ENCODE measurements at regions not wholly inside any gene's neighbourhood (a gene's known extent, or its start where the extent isn't known, plus 50 kb on each side); places are given as distances from the start of the nearest gene placed in this dataset.

DNA sequence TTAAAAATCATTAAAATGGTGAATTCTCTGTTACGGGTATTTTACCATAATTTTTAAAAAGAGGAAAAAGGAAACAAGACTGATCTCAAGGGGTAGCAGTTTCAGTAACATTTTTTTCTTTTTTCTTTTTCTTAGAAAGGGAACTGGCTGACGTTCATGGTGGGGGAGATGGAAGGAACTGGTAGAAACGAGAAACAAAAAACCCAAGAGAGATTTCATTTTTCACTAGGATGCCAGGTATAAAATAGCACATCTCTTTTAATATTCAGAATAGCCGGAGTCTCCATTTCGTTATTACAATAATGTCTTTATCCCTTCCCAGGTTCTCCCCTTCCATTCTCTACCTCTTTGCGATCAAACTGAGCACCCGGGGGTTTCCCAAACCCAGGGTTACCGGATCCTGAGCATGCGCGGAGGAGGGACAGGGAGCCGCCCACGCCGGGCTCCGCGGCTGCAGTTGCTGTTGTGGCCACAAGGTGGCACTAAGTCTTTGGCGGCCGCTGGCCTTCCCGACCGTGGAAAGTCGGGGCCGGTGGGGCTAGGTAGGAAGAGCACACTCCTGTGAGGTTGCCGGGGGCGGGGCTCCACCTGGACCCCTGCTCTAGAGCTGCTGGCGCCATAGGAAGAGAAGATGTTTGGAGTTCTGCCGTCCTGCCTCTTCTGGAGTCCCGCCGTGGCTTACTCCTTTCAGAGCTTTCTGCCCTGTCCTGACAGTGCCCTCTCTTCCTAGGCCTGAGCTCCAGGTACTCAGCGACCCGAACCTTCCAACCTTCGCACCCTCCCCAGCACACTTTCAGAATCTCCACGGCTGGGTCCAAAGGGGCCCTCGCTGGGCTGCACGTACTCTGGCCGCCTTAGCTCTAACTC is 146.8 kb downstream of the SH3BGRL2 start (continued):
- TF ChIP-seq, protein P1, sequence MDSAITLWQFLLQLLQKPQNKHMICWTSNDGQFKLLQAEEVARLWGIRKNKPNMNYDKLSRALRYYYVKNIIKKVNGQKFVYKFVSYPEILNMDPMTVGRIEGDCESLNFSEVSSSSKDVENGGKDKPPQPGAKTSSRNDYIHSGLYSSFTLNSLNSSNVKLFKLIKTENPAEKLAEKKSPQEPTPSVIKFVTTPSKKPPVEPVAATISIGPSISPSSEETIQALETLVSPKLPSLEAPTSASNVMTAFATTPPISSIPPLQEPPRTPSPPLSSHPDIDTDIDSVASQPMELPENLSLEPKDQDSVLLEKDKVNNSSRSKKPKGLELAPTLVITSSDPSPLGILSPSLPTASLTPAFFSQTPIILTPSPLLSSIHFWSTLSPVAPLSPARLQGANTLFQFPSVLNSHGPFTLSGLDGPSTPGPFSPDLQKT (CRISPR knock-in tag; IDR thresholded peaks at IDR 0.05; ENCODE audit: borderline replicate concordance), result no peak
- TF ChIP-seq, protein P2, sequence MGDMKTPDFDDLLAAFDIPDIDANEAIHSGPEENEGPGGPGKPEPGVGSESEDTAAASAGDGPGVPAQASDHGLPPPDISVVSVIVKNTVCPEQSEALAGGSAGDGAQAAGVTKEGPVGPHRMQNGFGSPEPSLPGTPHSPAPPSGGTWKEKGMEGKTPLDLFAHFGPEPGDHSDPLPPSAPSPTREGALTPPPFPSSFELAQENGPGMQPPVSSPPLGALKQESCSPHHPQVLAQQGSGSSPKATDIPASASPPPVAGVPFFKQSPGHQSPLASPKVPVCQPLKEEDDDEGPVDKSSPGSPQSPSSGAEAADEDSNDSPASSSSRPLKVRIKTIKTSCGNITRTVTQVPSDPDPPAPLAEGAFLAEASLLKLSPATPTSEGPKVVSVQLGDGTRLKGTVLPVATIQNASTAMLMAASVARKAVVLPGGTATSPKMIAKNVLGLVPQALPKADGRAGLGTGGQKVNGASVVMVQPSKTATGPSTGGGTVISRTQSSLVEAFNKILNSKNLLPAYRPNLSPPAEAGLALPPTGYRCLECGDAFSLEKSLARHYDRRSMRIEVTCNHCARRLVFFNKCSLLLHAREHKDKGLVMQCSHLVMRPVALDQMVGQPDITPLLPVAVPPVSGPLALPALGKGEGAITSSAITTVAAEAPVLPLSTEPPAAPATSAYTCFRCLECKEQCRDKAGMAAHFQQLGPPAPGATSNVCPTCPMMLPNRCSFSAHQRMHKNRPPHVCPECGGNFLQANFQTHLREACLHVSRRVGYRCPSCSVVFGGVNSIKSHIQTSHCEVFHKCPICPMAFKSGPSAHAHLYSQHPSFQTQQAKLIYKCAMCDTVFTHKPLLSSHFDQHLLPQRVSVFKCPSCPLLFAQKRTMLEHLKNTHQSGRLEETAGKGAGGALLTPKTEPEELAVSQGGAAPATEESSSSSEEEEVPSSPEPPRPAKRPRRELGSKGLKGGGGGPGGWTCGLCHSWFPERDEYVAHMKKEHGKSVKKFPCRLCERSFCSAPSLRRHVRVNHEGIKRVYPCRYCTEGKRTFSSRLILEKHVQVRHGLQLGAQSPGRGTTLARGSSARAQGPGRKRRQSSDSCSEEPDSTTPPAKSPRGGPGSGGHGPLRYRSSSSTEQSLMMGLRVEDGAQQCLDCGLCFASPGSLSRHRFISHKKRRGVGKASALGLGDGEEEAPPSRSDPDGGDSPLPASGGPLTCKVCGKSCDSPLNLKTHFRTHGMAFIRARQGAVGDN (CRISPR knock-in tag; IDR thresholded peaks at IDR 0.05), result peak; percentile 76
- TF ChIP-seq MIER3 (CRISPR knock-in tag; IDR thresholded peaks at IDR 0.05; ENCODE audit: borderline replicate concordance) (no peak), ZNF644 (CRISPR knock-in tag; IDR thresholded peaks at IDR 0.05; ENCODE audit: low read depth) (0 out of 2 replicates have a peak, but pooled peaks have one; percentile 43), KAT8 (CRISPR knock-in tag; IDR thresholded peaks at IDR 0.05) (peak; percentile 58), MTF2 (CRISPR knock-in tag; IDR thresholded peaks at IDR 0.05; ENCODE audit: borderline replicate concordance) (peak; percentile 63; the same call in 1 of the 2 replicates)
- TF ChIP-seq, protein P3, sequence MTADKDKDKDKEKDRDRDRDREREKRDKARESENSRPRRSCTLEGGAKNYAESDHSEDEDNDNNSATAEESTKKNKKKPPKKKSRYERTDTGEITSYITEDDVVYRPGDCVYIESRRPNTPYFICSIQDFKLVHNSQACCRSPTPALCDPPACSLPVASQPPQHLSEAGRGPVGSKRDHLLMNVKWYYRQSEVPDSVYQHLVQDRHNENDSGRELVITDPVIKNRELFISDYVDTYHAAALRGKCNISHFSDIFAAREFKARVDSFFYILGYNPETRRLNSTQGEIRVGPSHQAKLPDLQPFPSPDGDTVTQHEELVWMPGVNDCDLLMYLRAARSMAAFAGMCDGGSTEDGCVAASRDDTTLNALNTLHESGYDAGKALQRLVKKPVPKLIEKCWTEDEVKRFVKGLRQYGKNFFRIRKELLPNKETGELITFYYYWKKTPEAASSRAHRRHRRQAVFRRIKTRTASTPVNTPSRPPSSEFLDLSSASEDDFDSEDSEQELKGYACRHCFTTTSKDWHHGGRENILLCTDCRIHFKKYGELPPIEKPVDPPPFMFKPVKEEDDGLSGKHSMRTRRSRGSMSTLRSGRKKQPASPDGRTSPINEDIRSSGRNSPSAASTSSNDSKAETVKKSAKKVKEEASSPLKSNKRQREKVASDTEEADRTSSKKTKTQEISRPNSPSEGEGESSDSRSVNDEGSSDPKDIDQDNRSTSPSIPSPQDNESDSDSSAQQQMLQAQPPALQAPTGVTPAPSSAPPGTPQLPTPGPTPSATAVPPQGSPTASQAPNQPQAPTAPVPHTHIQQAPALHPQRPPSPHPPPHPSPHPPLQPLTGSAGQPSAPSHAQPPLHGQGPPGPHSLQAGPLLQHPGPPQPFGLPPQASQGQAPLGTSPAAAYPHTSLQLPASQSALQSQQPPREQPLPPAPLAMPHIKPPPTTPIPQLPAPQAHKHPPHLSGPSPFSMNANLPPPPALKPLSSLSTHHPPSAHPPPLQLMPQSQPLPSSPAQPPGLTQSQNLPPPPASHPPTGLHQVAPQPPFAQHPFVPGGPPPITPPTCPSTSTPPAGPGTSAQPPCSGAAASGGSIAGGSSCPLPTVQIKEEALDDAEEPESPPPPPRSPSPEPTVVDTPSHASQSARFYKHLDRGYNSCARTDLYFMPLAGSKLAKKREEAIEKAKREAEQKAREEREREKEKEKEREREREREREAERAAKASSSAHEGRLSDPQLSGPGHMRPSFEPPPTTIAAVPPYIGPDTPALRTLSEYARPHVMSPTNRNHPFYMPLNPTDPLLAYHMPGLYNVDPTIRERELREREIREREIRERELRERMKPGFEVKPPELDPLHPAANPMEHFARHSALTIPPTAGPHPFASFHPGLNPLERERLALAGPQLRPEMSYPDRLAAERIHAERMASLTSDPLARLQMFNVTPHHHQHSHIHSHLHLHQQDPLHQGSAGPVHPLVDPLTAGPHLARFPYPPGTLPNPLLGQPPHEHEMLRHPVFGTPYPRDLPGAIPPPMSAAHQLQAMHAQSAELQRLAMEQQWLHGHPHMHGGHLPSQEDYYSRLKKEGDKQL (CRISPR knock-in tag; IDR thresholded peaks at IDR 0.05; ENCODE audit: low read depth), result no peak
- TF ChIP-seq, protein P4, sequence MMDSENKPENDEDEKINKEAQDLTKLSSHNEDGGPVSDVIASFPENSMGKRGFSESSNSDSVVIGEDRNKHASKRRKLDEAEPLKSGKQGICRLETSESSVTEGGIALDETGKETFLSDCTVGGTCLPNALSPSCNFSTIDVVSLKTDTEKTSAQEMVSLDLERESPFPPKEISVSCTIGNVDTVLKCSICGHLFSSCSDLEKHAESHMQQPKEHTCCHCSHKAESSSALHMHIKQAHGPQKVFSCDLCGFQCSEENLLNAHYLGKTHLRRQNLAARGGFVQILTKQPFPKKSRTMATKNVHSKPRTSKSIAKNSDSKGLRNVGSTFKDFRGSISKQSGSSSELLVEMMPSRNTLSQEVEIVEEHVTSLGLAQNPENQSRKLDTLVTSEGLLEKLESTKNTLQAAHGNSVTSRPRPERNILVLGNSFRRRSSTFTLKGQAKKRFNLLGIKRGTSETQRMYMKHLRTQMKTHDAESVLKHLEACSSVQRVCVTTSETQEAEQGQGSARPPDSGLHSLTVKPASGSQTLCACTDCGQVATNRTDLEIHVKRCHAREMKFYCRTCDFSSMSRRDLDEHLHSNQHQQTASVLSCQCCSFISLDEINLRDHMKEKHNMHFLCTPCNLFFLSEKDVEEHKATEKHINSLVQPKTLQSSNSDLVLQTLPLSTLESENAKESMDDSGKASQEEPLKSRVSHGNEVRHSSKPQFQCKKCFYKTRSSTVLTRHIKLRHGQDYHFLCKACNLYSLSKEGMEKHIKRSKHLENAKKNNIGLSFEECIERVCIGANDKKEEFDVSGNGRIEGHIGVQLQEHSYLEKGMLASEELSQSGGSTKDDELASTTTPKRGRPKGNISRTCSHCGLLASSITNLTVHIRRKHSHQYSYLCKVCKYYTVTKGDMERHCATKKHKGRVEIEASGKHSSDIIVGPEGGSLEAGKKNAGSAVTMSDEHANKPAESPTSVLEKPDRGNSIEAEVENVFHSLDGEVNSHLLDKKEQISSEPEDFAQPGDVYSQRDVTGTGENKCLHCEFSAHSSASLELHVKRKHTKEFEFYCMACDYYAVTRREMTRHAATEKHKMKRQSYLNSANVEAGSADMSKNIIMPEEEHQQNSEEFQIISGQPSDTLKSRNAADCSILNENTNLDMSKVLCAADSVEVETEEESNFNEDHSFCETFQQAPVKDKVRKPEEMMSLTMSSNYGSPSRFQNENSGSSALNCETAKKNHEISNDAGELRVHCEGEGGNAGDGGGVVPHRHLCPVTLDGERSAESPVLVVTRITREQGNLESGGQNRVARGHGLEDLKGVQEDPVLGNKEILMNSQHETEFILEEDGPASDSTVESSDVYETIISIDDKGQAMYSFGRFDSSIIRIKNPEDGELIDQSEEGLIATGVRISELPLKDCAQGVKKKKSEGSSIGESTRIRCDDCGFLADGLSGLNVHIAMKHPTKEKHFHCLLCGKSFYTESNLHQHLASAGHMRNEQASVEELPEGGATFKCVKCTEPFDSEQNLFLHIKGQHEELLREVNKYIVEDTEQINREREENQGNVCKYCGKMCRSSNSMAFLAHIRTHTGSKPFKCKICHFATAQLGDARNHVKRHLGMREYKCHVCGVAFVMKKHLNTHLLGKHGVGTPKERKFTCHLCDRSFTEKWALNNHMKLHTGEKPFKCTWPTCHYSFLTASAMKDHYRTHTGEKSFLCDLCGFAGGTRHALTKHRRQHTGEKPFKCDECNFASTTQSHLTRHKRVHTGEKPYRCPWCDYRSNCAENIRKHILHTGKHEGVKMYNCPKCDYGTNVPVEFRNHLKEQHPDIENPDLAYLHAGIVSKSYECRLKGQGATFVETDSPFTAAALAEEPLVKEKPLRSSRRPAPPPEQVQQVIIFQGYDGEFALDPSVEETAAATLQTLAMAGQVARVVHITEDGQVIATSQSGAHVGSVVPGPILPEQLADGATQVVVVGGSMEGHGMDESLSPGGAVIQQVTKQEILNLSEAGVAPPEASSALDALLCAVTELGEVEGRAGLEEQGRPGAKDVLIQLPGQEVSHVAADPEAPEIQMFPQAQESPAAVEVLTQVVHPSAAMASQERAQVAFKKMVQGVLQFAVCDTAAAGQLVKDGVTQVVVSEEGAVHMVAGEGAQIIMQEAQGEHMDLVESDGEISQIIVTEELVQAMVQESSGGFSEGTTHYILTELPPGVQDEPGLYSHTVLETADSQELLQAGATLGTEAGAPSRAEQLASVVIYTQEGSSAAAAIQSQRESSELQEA (CRISPR knock-in tag; IDR thresholded peaks at IDR 0.05; ENCODE audit: not compliant biosample characterization), result no peak

Measured in HepG2 (cell line).